A549 (cell line): ENCODE measurements at regions not wholly inside any gene's neighbourhood (a gene's known extent, or its start where the extent isn't known, plus 50 kb on each side); places are given as distances from the start of the nearest gene placed in this dataset.

ENCODE experiments used
- ATAC-seq, 2 experiments: fragments of 200-7000 bp in 1 of 2; fragments of >200 bp in 1 of 2; cut with Nextera tagmentation in 1 of 2; cut with Tn5 transposase in 1 of 2; 3 replicates each; pipeline versions ENCODE4 v1.8.0 to v1.9.1; 2018 to 2020; ENCODE audit warnings: mild to moderate bottlenecking in 1 of 2, moderate library complexity in 1 of 2
- CTCF ChIA-PET: fragments of 300-600 bp; sonication (Branson Sonifier 250); formaldehyde crosslinking; extraction: SDS; loops from one replicate; lab custom pipeline; 2021; ENCODE audit warnings: antibody characterized with exemption, inconsistent platforms; lab: Yijun Ruan, JAX
- POLR2A ChIA-PET: fragments of 350-600 bp; formaldehyde crosslinking; extraction: SDS; loops from one replicate; lab custom pipeline; 2021; ENCODE audit warnings: antibody characterized with exemption, inconsistent platforms; lab: Yijun Ruan, JAX
- DNase-seq, 2 experiments: peaks; one replicate each; pipeline versions ENCODE4 v3.0.0 to v3.0.0-alpha.2; 2011 to 2016; ENCODE audit warnings: low read depth in 1 of 2, low spot score in 1 of 2
- FAIRE-seq: peaks from 2 replicates; lab custom pipeline; 2011; peaks lifted over from hg19 to GRCh38; lab: Jason Lieb, UNC
- H3K27ac ChIP-seq, 2 experiments: fragments of >200 bp; sonication (Bioruptor Twin); formaldehyde crosslinking; 3 replicates each; pipeline ENCODE4 v1.5.1; 2016 to 2017
- H3K4me1 ChIP-seq: fragments of >200 bp; sonication (Bioruptor Twin); formaldehyde crosslinking; 3 replicates; pipeline ENCODE4 v1.6.1; 2016
- H3K4me2 ChIP-seq: fragments of >200 bp; sonication (Bioruptor Twin); formaldehyde crosslinking; 3 replicates; pipeline ENCODE4 v1.6.1; 2016
- H3K4me3 ChIP-seq: fragments of >200 bp; sonication (Bioruptor Twin); formaldehyde crosslinking; 3 replicates; pipeline ENCODE4 v1.5.1; 2016
- H3K9me3 ChIP-seq: fragments of >200 bp; sonication (Bioruptor Twin); formaldehyde crosslinking; 3 replicates; pipeline ENCODE4 v1.6.1; 2016
- BHLHE40 ChIP-seq: IDR thresholded peaks from 2 replicates; pipeline ENCODE4 v1.6.1; 2012; ENCODE audit warnings: low read depth, low read length, inconsistent platforms
- CBX2 ChIP-seq: fragments of 200-600 bp; sonication (generic); IDR thresholded peaks from 2 replicates; pipeline ENCODE4 v1.6.1; 2016; ENCODE audit warnings: low read depth, mild to moderate bottlenecking, borderline replicate concordance
- E2F6 ChIP-seq: IDR thresholded peaks from 2 replicates; pipeline ENCODE4 v1.6.1; 2012; ENCODE audit warnings: low read depth, borderline replicate concordance
- ELK1 ChIP-seq: fragments of 150-350 bp; IDR thresholded peaks from 2 replicates; pipeline ENCODE4 v1.6.1; 2014; ENCODE audit warnings: low read depth, mild to moderate bottlenecking, low read length
- ESRRA ChIP-seq: fragments of 150-350 bp; IDR thresholded peaks from 2 replicates; pipeline ENCODE4 v1.6.1; 2014; ENCODE audit warnings: mild to moderate bottlenecking, low read length, borderline replicate concordance
- FOSB ChIP-seq: fragments of 250-450 bp; sonication (Bioruptor Pico); IDR thresholded peaks from 2 replicates; pipeline ENCODE4 v1.5.0; 2020; ENCODE audit warnings: mild to moderate bottlenecking, moderate library complexity
- FOSL2 ChIP-seq, 2 experiments: fragments of 450-650 bp in 1 of 2; fragments of >200 bp in 1 of 2; sonication (Bioruptor Twin) in 1 of 2; formaldehyde crosslinking; IDR thresholded peaks; 2 replicates each; pipeline versions ENCODE4 v1.5.0 to v1.6.1; 2016 to 2020; ENCODE audit warnings: mild to moderate bottlenecking in 1 of 2, moderate library complexity in 1 of 2
- FOXS1 ChIP-seq: fragments of 250-450 bp; sonication (Bioruptor Pico); IDR thresholded peaks from 2 replicates; pipeline ENCODE4 v1.5.0; 2020; ENCODE audit warnings: mild to moderate bottlenecking, moderate library complexity
- HEYL ChIP-seq: fragments of 250-450 bp; sonication (Bioruptor Pico); IDR thresholded peaks from 2 replicates; pipeline ENCODE4 v1.8.0; 2021; ENCODE audit warnings: mild to moderate bottlenecking, moderate library complexity
- JUN ChIP-seq, 2 experiments: fragments of >200 bp; sonication (Bioruptor Twin); formaldehyde crosslinking; IDR thresholded peaks; 2 replicates in 1 of 2; 3 replicates in 1 of 2; pipeline ENCODE4 v1.6.1; 2016 to 2017
- KDM5A ChIP-seq: fragments of 200-600 bp; sonication (generic); IDR thresholded peaks from 2 replicates; pipeline ENCODE4 v1.6.1; 2016; ENCODE audit warnings: antibody characterized with exemption, mild to moderate bottlenecking
- NFE2L2 ChIP-seq: fragments of 150-350 bp; conservative IDR thresholded peaks from 2 replicates; pipeline ENCODE4 v1.6.1; 2014; ENCODE audit warnings: low read length
- NPAS2 ChIP-seq: fragments of 250-450 bp; sonication (Bioruptor Pico); IDR thresholded peaks from 2 replicates; pipeline ENCODE4 v1.8.0; 2022; ENCODE audit warnings: mild to moderate bottlenecking, moderate library complexity, borderline replicate concordance
- NR3C1 ChIP-seq: fragments of >200 bp; sonication (Bioruptor Twin); formaldehyde crosslinking; IDR thresholded peaks from 3 replicates; pipeline ENCODE4 v1.6.1; 2017
- PBX3 ChIP-seq: IDR thresholded peaks from 2 replicates; pipeline ENCODE4 v1.6.1; 2012
- POLR2A ChIP-seq: IDR thresholded peaks from 2 replicates; pipeline ENCODE4 v1.6.1; 2012; ENCODE audit warnings: mild to moderate bottlenecking, low read length
- RAD21 ChIP-seq, 2 experiments: fragments of >200 bp in 1 of 2; sonication (Bioruptor Twin) in 1 of 2; formaldehyde crosslinking in 1 of 2; IDR thresholded peaks in 1 of 2; conservative IDR thresholded peaks in 1 of 2; 2 replicates in 1 of 2; 3 replicates in 1 of 2; pipeline ENCODE4 v1.6.1; 2012 to 2018; ENCODE audit warnings: inconsistent platforms in 1 of 2
- RCOR1 ChIP-seq: fragments of 150-350 bp; IDR thresholded peaks from 2 replicates; pipeline ENCODE4 v1.6.1; 2014; ENCODE audit warnings: antibody characterized with exemption, low read length, low read depth
- RFX5 ChIP-seq: fragments of 450-650 bp; IDR thresholded peaks from 2 replicates; pipeline ENCODE4 v1.7.1; 2014; ENCODE audit warnings: antibody characterized with exemption, mild to moderate bottlenecking, moderate library complexity
- RNF2 ChIP-seq: fragments of 200-600 bp; sonication (generic); IDR thresholded peaks from 2 replicates; pipeline ENCODE4 v1.6.1; 2016; ENCODE audit warnings: low read depth, mild to moderate bottlenecking, antibody characterized with exemption, moderate library complexity, borderline replicate concordance
- TP53 ChIP-seq: fragments of 250-450 bp; sonication (Bioruptor Pico); IDR thresholded peaks from 2 replicates; pipeline ENCODE4 v1.5.0; 2021; ENCODE audit warnings: mild to moderate bottlenecking, moderate library complexity
- USF2 ChIP-seq: fragments of 450-650 bp; IDR thresholded peaks from 2 replicates; pipeline ENCODE4 v1.6.1; 2014; ENCODE audit warnings: antibody characterized with exemption
- ZC3H11A ChIP-seq: fragments of 450-650 bp; IDR thresholded peaks from 2 replicates; pipeline ENCODE4 v1.6.1; 2014; ENCODE audit warnings: antibody characterized with exemption, mild to moderate bottlenecking
- ZFP36 ChIP-seq: fragments of 450-650 bp; IDR thresholded peaks from 2 replicates; pipeline ENCODE4 v1.6.1; 2014; ENCODE audit warnings: borderline replicate concordance; ENCODE audit not compliant: partially characterized antibody
- WGBS: methylation state at CpG from one replicate; pipeline ENCODE4 v1.1.6; 2017; ENCODE audit errors: missing lambda C conversion rate; 5-methylcytosine and 5-hydroxymethylcytosine counted together

- no peak for TF ChIP-seq ESRRA
- no peak for TF ChIP-seq RCOR1
- TF ChIP-seq CBX2: no peak
- TF ChIP-seq FOXS1 (CRISPR knock-in tag): no peak
- no peak for TF ChIP-seq RAD21 (conservative IDR thresholded peaks at IDR 0.05 in 1 of 2, IDR thresholded peaks at IDR 0.05 in 1 of 2)
- TF ChIP-seq FOSL2 (IDR thresholded peaks at IDR 0.05): no peak
- no peak for TF ChIP-seq FOSL2 (CRISPR knock-in tag; IDR thresholded peaks at IDR 0.05)
- no peak for TF ChIP-seq ZC3H11A
- TF ChIP-seq RFX5: no peak
- no peak for TF ChIP-seq POLR2A
- TF ChIP-seq HEYL (CRISPR knock-in tag): no peak
- TF ChIP-seq KDM5A: no peak
- no peak for TF ChIP-seq E2F6
- no peak for TF ChIP-seq BHLHE40
- no peak for TF ChIP-seq NR3C1
- TF ChIP-seq TP53 (CRISPR knock-in tag): no peak
- TF ChIP-seq ELK1: no peak
- no peak for TF ChIP-seq ZFP36
- TF ChIP-seq JUN (IDR thresholded peaks at IDR 0.05): no peak
- ATAC-seq (no peak), DNase-seq (no peak), FAIRE-seq (no peak)
- H3K4me3 ChIP-seq: no peak overlapping the region
- no peak overlapping the region for H3K27ac ChIP-seq
- no peaks in the 10 kb centered on the region for H3K4me1 ChIP-seq
- ChIA-PET POLR2A (no interaction called here), CTCF (interaction anchor here (0.9 kb wide), 1 partner anchor 24 kb away, joined by 3 read pairs; no protein-coding TSS in a partner anchor)
- 5% methylated on average over 4 of the region's 8 CpGs for WGBS
- H3K4me2 ChIP-seq: no peak overlapping the region
- no peaks in the 10 kb centered on the region for H3K9me3 ChIP-seq
Measured at GRCh38 chr13:19055611-19056010, 126.0 kb downstream of the TUBA3C start.

GRCh38 chr13:19053561-19053960 lies 128.1 kb downstream of the TUBA3C start:
- H3K9me3 ChIP-seq: no peaks in the 10 kb centered on the region
- POLR2A ChIA-PET: no interaction called here
- no peak overlapping the region for H3K27ac ChIP-seq
- no peak for TF ChIP-seq JUN (IDR thresholded peaks at IDR 0.05)
- TF ChIP-seq RCOR1: no peak
- no peak for TF ChIP-seq PBX3
- TF ChIP-seq KDM5A: no peak
- no peak for TF ChIP-seq NPAS2
- no peak for TF ChIP-seq FOSB (CRISPR knock-in tag)
- no peak for TF ChIP-seq FOXS1 (CRISPR knock-in tag)
- no peak for TF ChIP-seq E2F6
- TF ChIP-seq RNF2: no peak
- no peak for TF ChIP-seq NFE2L2
- no peak for TF ChIP-seq USF2
- CTCF ChIA-PET: no interaction called here
- no peak overlapping the region for H3K4me3 ChIP-seq
- no peak overlapping the region for H3K4me2 ChIP-seq
- no peaks in the 10 kb centered on the region for H3K4me1 ChIP-seq
- FAIRE-seq (no peak), ATAC-seq (no peak), DNase-seq (no peak)
- WGBS: 62% methylated on average over 3 of the region's 6 CpGs
